ENCODE measurements at regions not wholly inside any gene's neighbourhood (a gene's known extent, or its start where the extent isn't known, plus 50 kb on each side); places are given as distances from the start of the nearest gene placed in this dataset.

- no peak overlapping the region for H3K4me3 ChIP-seq
- H3K27me3 ChIP-seq (ENCODE audit: low read depth) = peaks cover 20% of the 10 kb centered on the region
- DNase-seq = no peak
- H3K4me1 ChIP-seq = no peaks in the 10 kb centered on the region
- intact Hi-C loops (cut with DNase I) = no loop called here
- no peak for TF ChIP-seq CTCF (IDR thresholded peaks at IDR 0.05)
- H3K27ac ChIP-seq = no peak overlapping the region
- no peaks in the 10 kb centered on the region for H3K9me3 ChIP-seq
- no peaks in the 10 kb centered on the region for H3K36me3 ChIP-seq
- peak in 1 of 2 donors; percentile 65 for ATAC-seq
These were observed 183.6 kb upstream of the NFE2L3 start for GRCh38 chr7:25968205-25968993.

- peaks cover 9% of the 10 kb centered on the region for H3K27me3 ChIP-seq (ENCODE audit: low read depth)
- ATAC-seq (no peak), DNase-seq (no peak)
- no peak overlapping the region for H3K27ac ChIP-seq
- no peak for TF ChIP-seq CTCF (IDR thresholded peaks at IDR 0.05)
- no peaks in the 10 kb centered on the region for H3K36me3 ChIP-seq
- intact Hi-C loops (cut with DNase I) = no loop called here
- H3K9me3 ChIP-seq = no peaks in the 10 kb centered on the region
- no peak overlapping the region for H3K4me3 ChIP-seq
- H3K4me1 ChIP-seq = no peaks in the 10 kb centered on the region
These were observed 181.6 kb upstream of the NFE2L3 start for GRCh38 chr7:25970356-25970755.

- H3K36me3 ChIP-seq = no peaks in the 10 kb centered on the region
- no peaks in the 10 kb centered on the region for H3K9me3 ChIP-seq
- TF ChIP-seq CTCF (IDR thresholded peaks at IDR 0.05) = no peak
- peaks cover 9% of the 10 kb centered on the region for H3K27me3 ChIP-seq (ENCODE audit: low read depth)
- DNase-seq = no peak
- ATAC-seq = no peak
- no peaks in the 10 kb centered on the region for H3K4me1 ChIP-seq
- no peak overlapping the region for H3K4me3 ChIP-seq
- no peak overlapping the region for H3K27ac ChIP-seq
- intact Hi-C loops (cut with DNase I) = no loop called here
These were observed 181.1 kb upstream of the NFE2L3 start for GRCh38 chr7:25970911-25971310.

GRCh38 chr7:25976630-25977029 is 175.4 kb upstream of the NFE2L3 start:
- Histone ChIP-seq H3K9me3 (peaks cover 6% of the 10 kb centered on the region), H3K4me3 (no peak overlapping the region), H3K4me1 (no peaks in the 10 kb centered on the region), H3K27ac (no peak overlapping the region), H3K36me3 (no peaks in the 10 kb centered on the region), H3K27me3 (ENCODE audit: low read depth) (no peaks in the 10 kb centered on the region)
- no peak for TF ChIP-seq CTCF (IDR thresholded peaks at IDR 0.05)
- intact Hi-C loops (cut with DNase I) = no loop called here
- no peak for DNase-seq
- ATAC-seq = no peak

GRCh38 chr7:25978466-25978865 is 173.5 kb upstream of the NFE2L3 start:
- intact Hi-C loops (cut with DNase I) = no loop called here
- H3K27ac ChIP-seq = no peak overlapping the region
- no peak overlapping the region for H3K4me3 ChIP-seq
- no peaks in the 10 kb centered on the region for H3K36me3 ChIP-seq
- peaks cover 6% of the 10 kb centered on the region for H3K9me3 ChIP-seq
- H3K4me1 ChIP-seq = no peaks in the 10 kb centered on the region
- no peak for ATAC-seq
- DNase-seq = no peak
- TF ChIP-seq CTCF (IDR thresholded peaks at IDR 0.05) = no peak
- peaks cover 4% of the 10 kb centered on the region for H3K27me3 ChIP-seq (ENCODE audit: low read depth)

Measured in lower lobe of right lung (tissue), 2 donors.